HCT116 (cell line): ENCODE measurements at regions not wholly inside any gene's neighbourhood (a gene's known extent, or its start where the extent isn't known, plus 50 kb on each side); places are given as distances from the start of the nearest gene placed in this dataset.

Experiments
- EGR1 ChIP-seq: IDR thresholded peaks from 2 replicates; pipeline ENCODE4 v1.6.1; 2012; ENCODE audit warnings: low read depth
- EZH2 ChIP-seq: fragments of 200-600 bp; sonication (generic); IDR thresholded peaks from 2 replicates; pipeline ENCODE4 v1.6.1; 2017; ENCODE audit warnings: antibody characterized with exemption, mixed run types
- EZH2phosphoT487 ChIP-seq: fragments of 200-600 bp; IDR thresholded peaks from 2 replicates; pipeline ENCODE4 v1.6.1; 2018; ENCODE audit warnings: antibody characterized with exemption, borderline replicate concordance
- POLR2A ChIP-seq: IDR thresholded peaks from 2 replicates; pipeline ENCODE4 v1.7.0; 2011; ENCODE audit warnings: borderline replicate concordance; ENCODE audit not compliant: insufficient read depth, insufficient read length; ENCODE audit errors: extremely low read depth
- RAD21 ChIP-seq: IDR thresholded peaks from 2 replicates; pipeline ENCODE4 v1.6.1; 2012; ENCODE audit warnings: low read depth, mild to moderate bottlenecking
- ZFX ChIP-seq: fragments of 450-650 bp; IDR thresholded peaks from 2 replicates; pipeline ENCODE4 v1.6.1; 2017
- TF ChIP-seq, protein P1 (sequence below), 3 experiments: fragments of 200-600 bp in 1 of 3; sonication (generic) in 1 of 3; IDR thresholded peaks in 2 of 3; conservative IDR thresholded peaks in 1 of 3; 2 replicates each; pipeline ENCODE4 v1.5.1; 2012 to 2017; ENCODE audit warnings: low read depth in 2 of 3, low read length in 2 of 3, antibody characterized with exemption in 1 of 3, borderline replicate concordance in 1 of 3, control low read depth in 1 of 3, mild to moderate bottlenecking in 1 of 3, mixed read lengths in 1 of 3, mixed run types in 1 of 3, moderate library complexity in 1 of 3; ENCODE audit not compliant: insufficient read depth in 1 of 3
- TF ChIP-seq, protein P2 (sequence below): IDR thresholded peaks from 2 replicates; pipeline ENCODE4 v1.6.1; 2012; ENCODE audit warnings: low read depth

DNA sequence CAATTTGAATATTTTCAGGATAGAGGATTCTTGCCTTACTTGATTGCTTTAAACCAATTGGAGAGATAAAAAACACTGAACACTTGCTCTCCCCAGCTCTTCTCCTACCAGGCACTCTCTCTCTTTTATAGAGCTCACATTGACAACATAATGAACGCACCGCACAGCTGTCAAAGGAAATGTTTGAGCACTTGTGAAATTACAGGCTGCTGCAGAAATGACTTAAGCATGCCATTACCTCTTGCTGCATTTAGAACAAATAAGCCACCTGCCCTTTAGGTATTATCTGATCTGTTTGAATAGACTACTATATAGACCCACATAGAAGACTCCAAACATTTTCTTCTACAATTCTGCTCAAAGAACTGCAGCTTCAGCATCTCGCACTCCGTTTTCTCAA is 227.7 kb downstream of the C4orf33 start:
- TF ChIP-seq, protein P1, sequence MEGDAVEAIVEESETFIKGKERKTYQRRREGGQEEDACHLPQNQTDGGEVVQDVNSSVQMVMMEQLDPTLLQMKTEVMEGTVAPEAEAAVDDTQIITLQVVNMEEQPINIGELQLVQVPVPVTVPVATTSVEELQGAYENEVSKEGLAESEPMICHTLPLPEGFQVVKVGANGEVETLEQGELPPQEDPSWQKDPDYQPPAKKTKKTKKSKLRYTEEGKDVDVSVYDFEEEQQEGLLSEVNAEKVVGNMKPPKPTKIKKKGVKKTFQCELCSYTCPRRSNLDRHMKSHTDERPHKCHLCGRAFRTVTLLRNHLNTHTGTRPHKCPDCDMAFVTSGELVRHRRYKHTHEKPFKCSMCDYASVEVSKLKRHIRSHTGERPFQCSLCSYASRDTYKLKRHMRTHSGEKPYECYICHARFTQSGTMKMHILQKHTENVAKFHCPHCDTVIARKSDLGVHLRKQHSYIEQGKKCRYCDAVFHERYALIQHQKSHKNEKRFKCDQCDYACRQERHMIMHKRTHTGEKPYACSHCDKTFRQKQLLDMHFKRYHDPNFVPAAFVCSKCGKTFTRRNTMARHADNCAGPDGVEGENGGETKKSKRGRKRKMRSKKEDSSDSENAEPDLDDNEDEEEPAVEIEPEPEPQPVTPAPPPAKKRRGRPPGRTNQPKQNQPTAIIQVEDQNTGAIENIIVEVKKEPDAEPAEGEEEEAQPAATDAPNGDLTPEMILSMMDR (IDR thresholded peaks at IDR 0.05 in 2 of 3, conservative IDR thresholded peaks at IDR 0.05 in 1 of 3; ENCODE audit: borderline replicate concordance in 1 of 3, insufficient read depth in 1 of 3, low read depth in 2 of 3, low read length in 2 of 3) = no peak
- TF ChIP-seq EGR1 (no peak), RAD21 (no peak), POLR2A (no peak), EZH2 (no peak), EZH2phosphoT487 (no peak), ZFX (no peak)
- TF ChIP-seq, protein P2, sequence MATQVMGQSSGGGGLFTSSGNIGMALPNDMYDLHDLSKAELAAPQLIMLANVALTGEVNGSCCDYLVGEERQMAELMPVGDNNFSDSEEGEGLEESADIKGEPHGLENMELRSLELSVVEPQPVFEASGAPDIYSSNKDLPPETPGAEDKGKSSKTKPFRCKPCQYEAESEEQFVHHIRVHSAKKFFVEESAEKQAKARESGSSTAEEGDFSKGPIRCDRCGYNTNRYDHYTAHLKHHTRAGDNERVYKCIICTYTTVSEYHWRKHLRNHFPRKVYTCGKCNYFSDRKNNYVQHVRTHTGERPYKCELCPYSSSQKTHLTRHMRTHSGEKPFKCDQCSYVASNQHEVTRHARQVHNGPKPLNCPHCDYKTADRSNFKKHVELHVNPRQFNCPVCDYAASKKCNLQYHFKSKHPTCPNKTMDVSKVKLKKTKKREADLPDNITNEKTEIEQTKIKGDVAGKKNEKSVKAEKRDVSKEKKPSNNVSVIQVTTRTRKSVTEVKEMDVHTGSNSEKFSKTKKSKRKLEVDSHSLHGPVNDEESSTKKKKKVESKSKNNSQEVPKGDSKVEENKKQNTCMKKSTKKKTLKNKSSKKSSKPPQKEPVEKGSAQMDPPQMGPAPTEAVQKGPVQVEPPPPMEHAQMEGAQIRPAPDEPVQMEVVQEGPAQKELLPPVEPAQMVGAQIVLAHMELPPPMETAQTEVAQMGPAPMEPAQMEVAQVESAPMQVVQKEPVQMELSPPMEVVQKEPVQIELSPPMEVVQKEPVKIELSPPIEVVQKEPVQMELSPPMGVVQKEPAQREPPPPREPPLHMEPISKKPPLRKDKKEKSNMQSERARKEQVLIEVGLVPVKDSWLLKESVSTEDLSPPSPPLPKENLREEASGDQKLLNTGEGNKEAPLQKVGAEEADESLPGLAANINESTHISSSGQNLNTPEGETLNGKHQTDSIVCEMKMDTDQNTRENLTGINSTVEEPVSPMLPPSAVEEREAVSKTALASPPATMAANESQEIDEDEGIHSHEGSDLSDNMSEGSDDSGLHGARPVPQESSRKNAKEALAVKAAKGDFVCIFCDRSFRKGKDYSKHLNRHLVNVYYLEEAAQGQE = no peak
